Aorta (tissue), 5 donors: ENCODE measurements at regions not wholly inside any gene's neighbourhood (a gene's known extent, or its start where the extent isn't known, plus 50 kb on each side); places are given as distances from the start of the nearest gene placed in this dataset.

Experiments
- ATAC-seq: fragments of 200-7000 bp; cut with Tn5 transposase; one replicate; pipeline ENCODE4 v1.9.1; 2022; ENCODE audit warnings: moderate library complexity; ENCODE audit not compliant: low FRiP score
- DNase-seq, 2 donors: peaks; one replicate each; pipeline ENCODE4 v3.0.0-alpha.2; 2020
- H3K27ac ChIP-seq, 2 donors: one replicate each; pipeline ENCODE4 v1.5.1; 2013; ENCODE audit warnings: low read length in 2 of 2, mild to moderate bottlenecking in 2 of 2, moderate library complexity in 2 of 2, control low read depth in 1 of 2, inconsistent platforms in 1 of 2, low read depth in 1 of 2
- H3K27me3 ChIP-seq, 2 donors: one replicate each; pipeline ENCODE4 v1.6.1; 2013; ENCODE audit warnings: control low read depth in 1 of 2, low read length in 1 of 2, mild to moderate bottlenecking in 1 of 2, moderate library complexity in 1 of 2; ENCODE audit not compliant: insufficient read depth in 2 of 2, control insufficient read depth in 1 of 2
- H3K36me3 ChIP-seq, 2 donors: one replicate each; pipeline ENCODE4 v1.6.1; 2013; ENCODE audit warnings: control low read depth in 1 of 2, low read length in 1 of 2, mild to moderate bottlenecking in 1 of 2; ENCODE audit not compliant: insufficient read depth in 2 of 2, control insufficient read depth in 1 of 2
- H3K4me1 ChIP-seq, 2 donors: one replicate each; pipeline ENCODE4 v1.6.1; 2013; ENCODE audit warnings: low read length in 2 of 2, control low read depth in 1 of 2, mild to moderate bottlenecking in 1 of 2, moderate library complexity in 1 of 2; ENCODE audit not compliant: insufficient read depth in 2 of 2, control insufficient read depth in 1 of 2
- H3K4me3 ChIP-seq, 2 donors: one replicate each; pipeline ENCODE4 v1.5.1; 2013; ENCODE audit warnings: low read length in 2 of 2, control low read depth in 1 of 2, mild to moderate bottlenecking in 1 of 2
- H3K9me3 ChIP-seq: one replicate; pipeline ENCODE4 v1.6.1; 2013; ENCODE audit warnings: mild to moderate bottlenecking, low read length; ENCODE audit not compliant: control insufficient read depth
- WGBS, 2 donors: extraction: QIAGEN DNeasy Blood & Tissue Kit; methylation state at CpG; one replicate each; pipeline ENCODE4 v1.1.7; 2013; 5-methylcytosine and 5-hydroxymethylcytosine counted together
- intact Hi-C, 2 donors: fragments of 100-400 bp; cut with DNase I; formaldehyde crosslinking; loops; one replicate each; pipeline versions ENCODE4 v1.14.2 to v1.15.0; 2022
- donor health status: healthy with polysubstance abuse.
- donor health status: Bipolar disorder and iron deficiency.
- donor health status: DM: no; HTN: no; CAD: no.
- donor health status: DM: no; HTN: no; CAD: no.
- donor health status: DM: yes; HTN: yes; CAD: no.

- Histone ChIP-seq H3K27ac (no peak overlapping the region), H3K4me1 (no peaks in the 10 kb centered on the region), H3K36me3 (no peaks in the 10 kb centered on the region), H3K9me3 (no peaks in the 10 kb centered on the region), H3K4me3 (no peak overlapping the region), H3K27me3 (no peaks in the 10 kb centered on the region)
- intact Hi-C loops: loop anchor here (10.0 kb wide), 2 partner anchors 242 to 332 kb away; partner anchors contain the start of genes BCAS2 (in 2 of the 2) and DENND2C (in 1 of the 2)
- DNase-seq (no peak), ATAC-seq (no peak)
- 88 to 90% methylated on average over 3 of the region's 3 CpGs for WGBS, 2 donors
Observed at GRCh38 chr1:114342376-114342775, 168.6 kb downstream of the TRIM33 start.

GRCh38 chr1:114341856-114342255, 169.1 kb downstream of the TRIM33 start:
- ATAC-seq: no peak
- intact Hi-C loops: loop anchor here (10.0 kb wide), 2 partner anchors 243 to 333 kb away; partner anchors contain the start of genes BCAS2 (in 2 of the 2) and DENND2C (in 1 of the 2)

GRCh38 chr1:114341299-114341698, 169.7 kb downstream of the TRIM33 start:
- ATAC-seq (no peak), DNase-seq (no peak)
- WGBS, 2 donors: 89% methylated on average over 3 of the region's 3 CpGs
- intact Hi-C loops: loop anchor here (10.0 kb wide), 2 partner anchors 244 to 334 kb away; partner anchors contain the start of genes BCAS2 (in 2 of the 2) and DENND2C (in 1 of the 2)
- no peak overlapping the region for H3K4me3 ChIP-seq
- H3K27ac ChIP-seq: no peak overlapping the region
- no peaks in the 10 kb centered on the region for H3K9me3 ChIP-seq
- H3K27me3 ChIP-seq: no peaks in the 10 kb centered on the region
- no peaks in the 10 kb centered on the region for H3K4me1 ChIP-seq
- H3K36me3 ChIP-seq: no peaks in the 10 kb centered on the region

More at GRCh38 chr1:114341856-114342255, 169.1 kb downstream of the TRIM33 start:
- WGBS, 2 donors: 25 to 34% methylated on average over 6 of the region's 6 CpGs
- no peaks in the 10 kb centered on the region for H3K9me3 ChIP-seq
- no peak overlapping the region for H3K27ac ChIP-seq
- no peaks in the 10 kb centered on the region for H3K36me3 ChIP-seq
- no peak for DNase-seq
- no peaks in the 10 kb centered on the region for H3K27me3 ChIP-seq
- H3K4me1 ChIP-seq: no peaks in the 10 kb centered on the region
- no peak overlapping the region for H3K4me3 ChIP-seq

- no peak for ATAC-seq
- Histone ChIP-seq H3K9me3 (no peaks in the 10 kb centered on the region), H3K36me3 (no peaks in the 10 kb centered on the region), H3K27me3 (no peaks in the 10 kb centered on the region), H3K27ac (no peak overlapping the region), H3K4me1 (no peaks in the 10 kb centered on the region), H3K4me3 (no peak overlapping the region)
- 90 to 97% methylated on average over 1 of the region's 1 CpG for WGBS, 2 donors
- no peak for DNase-seq
- intact Hi-C loops: loop anchor here (10.0 kb wide), 2 partner anchors 244 to 334 kb away; partner anchors contain the start of genes BCAS2 (in 2 of the 2) and DENND2C (in 1 of the 2)
Observed at GRCh38 chr1:114340892-114341291, 170.1 kb downstream of the TRIM33 start.

GRCh38 chr1:114339379-114339778, 171.6 kb downstream of the TRIM33 start:
- no peaks in the 10 kb centered on the region for H3K9me3 ChIP-seq
- H3K27ac ChIP-seq: no peak overlapping the region
- no peaks in the 10 kb centered on the region for H3K27me3 ChIP-seq
- no peak overlapping the region for H3K4me3 ChIP-seq
- H3K36me3 ChIP-seq: no peaks in the 10 kb centered on the region
- ATAC-seq (no peak), DNase-seq (no peak)
- intact Hi-C loops: no loop called here
- WGBS, 2 donors: 74 to 77% methylated on average over 6 of the region's 6 CpGs
- no peaks in the 10 kb centered on the region for H3K4me1 ChIP-seq

GRCh38 chr1:114338191-114338890, 172.7 kb downstream of the TRIM33 start:
- H3K27ac ChIP-seq: no peak overlapping the region
- no peaks in the 10 kb centered on the region for H3K9me3 ChIP-seq
- H3K27me3 ChIP-seq: no peaks in the 10 kb centered on the region
- ATAC-seq (no peak), DNase-seq (no peak)
- no peaks in the 10 kb centered on the region for H3K4me1 ChIP-seq
- intact Hi-C loops: no loop called here
- no peak overlapping the region for H3K4me3 ChIP-seq
- WGBS, 2 donors: 67 to 72% methylated on average over 11 of the region's 11 CpGs
- no peaks in the 10 kb centered on the region for H3K36me3 ChIP-seq

- ATAC-seq (no peak), DNase-seq (no peak)
- Histone ChIP-seq H3K36me3 (no peaks in the 10 kb centered on the region), H3K27me3 (no peaks in the 10 kb centered on the region), H3K4me3 (no peak overlapping the region), H3K4me1 (no peaks in the 10 kb centered on the region), H3K9me3 (no peaks in the 10 kb centered on the region), H3K27ac (no peak overlapping the region)
- intact Hi-C loops: no loop called here
- WGBS, 2 donors: 85 to 93% methylated on average over 4 of the region's 4 CpGs
Observed at GRCh38 chr1:114337417-114337816, 173.6 kb downstream of the TRIM33 start.

- Histone ChIP-seq H3K4me1 (no peaks in the 10 kb centered on the region), H3K36me3 (no peaks in the 10 kb centered on the region), H3K27ac (no peak overlapping the region), H3K4me3 (no peak overlapping the region), H3K27me3 (no peaks in the 10 kb centered on the region), H3K9me3 (no peaks in the 10 kb centered on the region)
- DNase-seq (no peak), ATAC-seq (no peak)
- intact Hi-C loops: no loop called here
- 86 to 89% methylated on average over 2 of the region's 2 CpGs for WGBS, 2 donors
Observed at GRCh38 chr1:114336360-114336759, 174.6 kb downstream of the TRIM33 start.

GRCh38 chr1:114335273-114335672, 175.7 kb downstream of the TRIM33 start:
- intact Hi-C loops: no loop called here
- ATAC-seq: no peak

More at GRCh38 chr1:114335273-114335672, 175.7 kb downstream of the TRIM33 start:
- H3K9me3 ChIP-seq: peaks cover 2% of the 10 kb centered on the region
- DNase-seq: no peak
- no peaks in the 10 kb centered on the region for H3K36me3 ChIP-seq
- H3K27ac ChIP-seq: no peak overlapping the region
- H3K4me1 ChIP-seq: no peaks in the 10 kb centered on the region
- H3K4me3 ChIP-seq: no peak overlapping the region
- H3K27me3 ChIP-seq: no peaks in the 10 kb centered on the region
